Common myeloid progenitor, CD34-positive (primary cell): ENCODE measurements at regions not wholly inside any gene's neighbourhood (a gene's known extent, or its start where the extent isn't known, plus 50 kb on each side); places are given as distances from the start of the nearest gene placed in this dataset.
A peak's percentile ranks its signal among the peaks of the same experiment; 100 is the strongest.

ENCODE experiments used
- CTCF ChIA-PET: fragments of 350-600 bp; sonication (Branson Sonifier 250); formaldehyde crosslinking; loops from one replicate; lab custom pipeline; 2021; ENCODE audit warnings: antibody characterized with exemption; lab: Charles Lee
- POLR2A ChIA-PET: fragments of 350-600 bp; sonication (Branson Sonifier 250); formaldehyde crosslinking; loops from one replicate; lab custom pipeline; 2021; ENCODE audit warnings: antibody characterized with exemption; lab: Charles Lee
- DNase-seq, 3 donors: peaks; one replicate each; pipeline versions ENCODE4 v3.0.0 to v3.0.0-alpha.2; 2013
- H3K27ac ChIP-seq, 2 experiments: 1 replicate in 1 of 2; 2 replicates in 1 of 2; pipeline ENCODE4 v1.7.0; 2013; ENCODE audit warnings: inconsistent platforms in 2 of 2, low read length in 2 of 2, mild to moderate bottlenecking in 2 of 2, low read depth in 1 of 2, moderate library complexity in 1 of 2; ENCODE audit not compliant: severe bottlenecking in 2 of 2, insufficient read depth in 1 of 2, poor library complexity in 1 of 2
- H3K27me3 ChIP-seq, 5 experiments: replicated peaks in 2 of 5; 1 replicate in 3 of 5; 2 replicates in 2 of 5; pipeline versions ENCODE4 v1.6.1 to v1.7.0; 2013; ENCODE audit warnings: low read length in 4 of 5, mild to moderate bottlenecking in 2 of 5, moderate library complexity in 2 of 5, inconsistent platforms in 1 of 5; ENCODE audit not compliant: insufficient read depth in 5 of 5, control insufficient read depth in 4 of 5
- H3K36me3 ChIP-seq, 4 experiments: 1 replicate in 2 of 4; 2 replicates in 2 of 4; pipeline versions ENCODE4 v1.6.1 to v1.7.0; 2013; ENCODE audit warnings: low read length in 3 of 4, control low read depth in 1 of 4, mild to moderate bottlenecking in 1 of 4; ENCODE audit not compliant: control insufficient read depth in 4 of 4, insufficient read depth in 4 of 4
- H3K4me1 ChIP-seq, 4 experiments: 1 replicate in 3 of 4; 2 replicates in 1 of 4; pipeline versions ENCODE4 v1.6.1 to v1.7.1; 2013; ENCODE audit warnings: low read length in 3 of 4, mild to moderate bottlenecking in 3 of 4, control low read depth in 1 of 4, inconsistent platforms in 1 of 4, moderate library complexity in 1 of 4; ENCODE audit not compliant: control insufficient read depth in 4 of 4, insufficient read depth in 4 of 4; ENCODE audit errors: control extremely low read depth in 1 of 4
- H3K4me3 ChIP-seq, 7 experiments: 1 replicate in 4 of 7; 2 replicates in 3 of 7; pipeline versions ENCODE4 v1.5.1 to v1.7.0; 2013; ENCODE audit warnings: mild to moderate bottlenecking in 7 of 7, low read length in 6 of 7, moderate library complexity in 6 of 7, inconsistent platforms in 2 of 7, low read depth in 2 of 7, control low read depth in 1 of 7; ENCODE audit not compliant: insufficient read depth in 4 of 7, control insufficient read depth in 1 of 7; ENCODE audit errors: extremely low read depth in 1 of 7
- H3K9me3 ChIP-seq, 5 experiments: 1 replicate in 4 of 5; 2 replicates in 1 of 5; pipeline versions ENCODE4 v1.6.1 to v1.7.1; 2013; ENCODE audit warnings: low read length in 4 of 5, mild to moderate bottlenecking in 2 of 5, inconsistent platforms in 1 of 5, low read depth in 1 of 5, moderate library complexity in 1 of 5; ENCODE audit not compliant: control insufficient read depth in 4 of 5, insufficient read depth in 2 of 5; ENCODE audit errors: control extremely low read depth in 1 of 5
- WGBS: methylation state at CpG from one replicate; pipeline ENCODE4 v1.1.5; 2013; ENCODE audit not compliant: insufficient coverage; 5-methylcytosine and 5-hydroxymethylcytosine counted together

DNA sequence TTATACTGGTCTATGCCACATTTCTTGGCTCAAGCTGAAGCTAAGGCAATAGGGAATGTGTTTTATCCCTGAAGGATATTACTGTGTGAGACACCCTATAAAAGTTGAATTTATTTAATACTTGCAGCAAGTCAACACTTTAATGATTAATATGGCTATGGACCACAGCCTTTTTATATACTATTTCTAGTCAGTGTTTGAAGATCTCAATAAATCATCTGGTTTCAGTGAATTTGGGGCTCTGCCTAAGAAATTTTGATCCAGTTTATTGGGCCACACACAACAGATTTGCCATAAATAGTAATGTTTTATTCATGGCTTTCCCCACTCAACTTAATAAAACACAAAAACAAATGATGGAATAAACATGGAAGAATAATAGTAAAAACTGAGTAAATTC, 698.3 kb downstream of the ADGRL2 start:
- DNase-seq = no peak
- Histone ChIP-seq H3K27me3 (no peaks in the 10 kb centered on the region), H3K4me1 (no peaks in the 10 kb centered on the region), H3K27ac (no peak overlapping the region), H3K4me3 (no peak overlapping the region), H3K9me3 (peaks cover 3 to 28% (median 7%) of the 10 kb centered on the region in 5 experiments), H3K36me3 (no peaks in the 10 kb centered on the region)
- ChIA-PET POLR2A (no interaction called here), CTCF (no interaction called here)

DNA sequence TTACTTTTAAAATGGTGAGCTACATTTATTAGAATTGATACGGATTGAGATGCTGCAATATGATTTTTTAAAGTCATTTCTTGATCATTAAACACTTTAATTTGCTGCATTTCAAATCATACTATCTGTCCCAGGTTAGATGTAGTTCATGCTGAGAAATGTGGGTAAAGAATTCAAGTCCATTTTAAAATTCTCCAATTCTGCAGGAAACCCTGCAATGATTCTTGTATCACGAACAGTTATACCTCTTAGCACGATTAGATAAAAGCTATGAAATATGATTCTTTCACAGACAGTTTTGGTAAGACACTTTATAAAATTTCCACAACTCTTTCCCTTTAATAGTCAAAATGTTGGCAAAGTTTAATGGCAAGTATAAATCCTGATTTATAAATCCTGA, 693.4 kb downstream of the ADGRL2 start:
- H3K4me1 ChIP-seq = no peaks in the 10 kb centered on the region
- no peaks in the 10 kb centered on the region for H3K36me3 ChIP-seq
- ChIA-PET POLR2A (no interaction called here), CTCF (no interaction called here)
- no peak overlapping the region for H3K4me3 ChIP-seq
- H3K27ac ChIP-seq = no peak overlapping the region
- no peaks in the 10 kb centered on the region for H3K27me3 ChIP-seq
- WGBS = no CpG with 5 or more reads among the region's 3 CpGs
- peak in 2 of 3 donors; percentile 10 to 21 for DNase-seq
- peaks cover 3 to 35% (median 7%) of the 10 kb centered on the region in 5 experiments for H3K9me3 ChIP-seq

DNA sequence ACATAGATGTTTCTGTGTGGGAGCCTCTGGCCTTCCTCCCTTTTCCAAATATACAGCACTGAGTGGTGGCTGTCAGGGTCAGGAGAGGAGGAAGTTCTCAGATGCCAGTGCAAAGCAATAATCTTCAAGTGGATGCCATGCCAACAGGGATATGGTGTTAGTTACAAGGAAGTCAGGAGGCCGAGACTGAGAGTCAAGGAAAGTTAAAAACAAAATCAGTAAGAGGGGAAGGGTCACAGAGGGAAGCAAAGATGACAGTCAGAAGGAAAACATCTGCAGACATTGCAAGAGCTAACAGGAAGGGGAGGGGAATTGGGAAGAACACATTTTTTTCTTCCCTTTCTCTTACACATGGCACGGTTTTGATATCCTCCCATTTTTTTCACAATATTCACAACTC, 691.4 kb downstream of the ADGRL2 start:
- CTCF ChIA-PET = no interaction called here
- Histone ChIP-seq H3K4me1 (no peaks in the 10 kb centered on the region), H3K4me3 (no peak overlapping the region), H3K9me3 (peaks cover 3 to 35% (median 7%) of the 10 kb centered on the region in 5 experiments), H3K36me3 (no peaks in the 10 kb centered on the region), H3K27me3 (no peaks in the 10 kb centered on the region), H3K27ac (no peak overlapping the region)
- 100% methylated on average over 1 of the region's 2 CpGs for WGBS
- POLR2A ChIA-PET = no interaction called here
- DNase-seq = no peak

GRCh38 chr1:82491301-82492048, 690.7 kb downstream of the ADGRL2 start:
- no peaks in the 10 kb centered on the region for H3K4me1 ChIP-seq
- no peak for DNase-seq
- H3K4me3 ChIP-seq = no peak overlapping the region
- 100% methylated on average over 1 of the region's 2 CpGs for WGBS
- ChIA-PET CTCF (no interaction called here), POLR2A (no interaction called here)
- H3K27me3 ChIP-seq = no peaks in the 10 kb centered on the region
- H3K9me3 ChIP-seq = peaks cover 3 to 31% (median 7%) of the 10 kb centered on the region in 5 experiments
- H3K27ac ChIP-seq = no peak overlapping the region
- H3K36me3 ChIP-seq = no peaks in the 10 kb centered on the region

DNA sequence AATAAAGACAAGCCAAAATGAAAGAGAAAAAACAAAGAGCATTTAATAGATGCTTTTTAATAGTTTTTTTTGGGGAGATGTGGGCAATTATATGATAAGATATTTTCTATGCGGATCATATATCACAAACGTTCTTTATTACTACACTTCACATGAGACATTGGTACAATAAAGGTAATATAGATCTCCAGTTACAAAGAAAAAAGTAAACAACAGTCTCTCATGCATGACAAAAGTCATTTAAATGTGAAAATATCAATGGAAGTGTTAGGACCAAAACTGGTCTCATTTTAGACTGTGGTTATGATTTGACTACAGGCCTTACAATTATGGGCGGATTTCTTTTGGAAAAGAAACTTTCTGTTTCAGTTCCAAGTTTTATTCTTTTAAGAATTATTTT, 687.0 kb downstream of the ADGRL2 start:
- no peak for DNase-seq
- no peaks in the 10 kb centered on the region for H3K4me1 ChIP-seq
- ChIA-PET CTCF (no interaction called here), POLR2A (no interaction called here)
- H3K4me3 ChIP-seq = no peak overlapping the region
- no peaks in the 10 kb centered on the region for H3K27me3 ChIP-seq
- H3K36me3 ChIP-seq = no peaks in the 10 kb centered on the region
- H3K9me3 ChIP-seq = peaks cover 0 to 2% (median 0%) of the 10 kb centered on the region in 5 experiments
- no peak overlapping the region for H3K27ac ChIP-seq
- WGBS = no CpG with 5 or more reads among the region's 3 CpGs

DNA sequence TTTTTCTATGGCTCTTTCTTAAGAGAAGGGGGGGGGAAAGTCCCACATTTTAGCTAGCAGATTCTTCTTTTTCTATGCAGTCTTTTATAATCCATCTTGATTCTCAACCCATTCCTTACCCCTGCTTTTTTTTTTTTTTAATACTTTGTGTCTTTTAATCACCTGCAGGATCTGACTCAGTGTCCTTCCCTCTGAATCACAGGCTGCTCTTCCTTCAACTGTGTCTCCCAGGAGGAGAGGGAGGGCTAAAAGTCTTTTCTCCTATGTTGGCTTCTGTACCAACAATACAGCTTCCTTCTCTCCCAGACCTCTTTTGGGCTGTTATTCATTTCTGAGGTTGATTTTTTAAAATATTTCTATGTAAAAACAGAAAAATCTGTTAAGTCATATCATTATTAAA, 686.2 kb downstream of the ADGRL2 start:
- Histone ChIP-seq H3K9me3 (peaks cover 0 to 2% (median 0%) of the 10 kb centered on the region in 5 experiments), H3K27ac (no peak overlapping the region), H3K4me3 (no peak overlapping the region), H3K36me3 (no peaks in the 10 kb centered on the region), H3K27me3 (no peaks in the 10 kb centered on the region), H3K4me1 (no peaks in the 10 kb centered on the region)
- CTCF ChIA-PET = no interaction called here
- POLR2A ChIA-PET = no interaction called here
- DNase-seq = no peak

- Histone ChIP-seq H3K4me1 (no peaks in the 10 kb centered on the region), H3K9me3 (peaks cover 0 to 2% (median 0%) of the 10 kb centered on the region in 5 experiments), H3K27ac (no peak overlapping the region), H3K36me3 (no peaks in the 10 kb centered on the region), H3K27me3 (no peaks in the 10 kb centered on the region), H3K4me3 (no peak overlapping the region)
- DNase-seq = no peak
- WGBS = 98% methylated on average over 5 of the region's 5 CpGs
- ChIA-PET CTCF (no interaction called here), POLR2A (no interaction called here)
These were observed 685.7 kb downstream of the ADGRL2 start for GRCh38 chr1:82486468-82486867.
